ENCODE measurements at regions not wholly inside any gene's neighbourhood (a gene's known extent, or its start where the extent isn't known, plus 50 kb on each side); places are given as distances from the start of the nearest gene placed in this dataset.

GRCh38 chr3:522888-523287, 326.3 kb downstream of the CHL1 start:
- intact Hi-C loops (cut with micrococcal nuclease; ENCODE audit: unreplicated experiment) (no loop called here), in situ Hi-C loops (cut with HindIII; ENCODE audit: extremely low pct_ligation_motif_present, low pct_unique_long_range_greater_than_20kb) (no loop called here)
- 1% methylated on average over 4 of the region's 4 CpGs for WGBS (ENCODE audit: low lambda C conversion rate)
- no peak for DNase-seq (ENCODE audit: low spot score)
- H3K9ac ChIP-seq (ENCODE audit: insufficient read depth, low read depth, low read length), result no peak overlapping the region
- H3K27me3 ChIP-seq (ENCODE audit: control insufficient read depth in 1 of 2, insufficient read depth in 2 of 2, low read length in 2 of 2), result no peaks in the 10 kb centered on the region
- H3K4me3 ChIP-seq (replicated peaks in 1 of 3; ENCODE audit: insufficient read depth in 1 of 3, low read depth in 2 of 3, low read length in 3 of 3), result no peak overlapping the region
- H3K27ac ChIP-seq (ENCODE audit: extremely low read length, insufficient read depth, low read length), result no peak overlapping the region
- POLR2A ChIA-PET, result no interaction called here
- no peaks in the 10 kb centered on the region for H3K36me3 ChIP-seq (replicated peaks in 1 of 2; ENCODE audit: control insufficient read depth in 1 of 2, insufficient read depth in 2 of 2, low read length in 2 of 2)
- CTCF ChIA-PET (ENCODE audit: low intra/inter-chr PET ratio, low total read pairs), result no interaction called here
- TF ChIP-seq CEBPZ (IDR thresholded peaks at IDR 0.05; ENCODE audit: low read length), result no peak
- TF ChIP-seq ZBTB8A (CRISPR knock-in tag; IDR thresholded peaks at IDR 0.05; ENCODE audit: borderline replicate concordance, low read depth), result no peak
- TF ChIP-seq SNAPC5 (CRISPR knock-in tag; IDR thresholded peaks at IDR 0.05; ENCODE audit: borderline replicate concordance), result no peak
- TF ChIP-seq DMTF1 (CRISPR knock-in tag; IDR thresholded peaks at IDR 0.05), result no peak
- TF ChIP-seq ZNF672 (CRISPR knock-in tag; IDR thresholded peaks at IDR 0.05), result no peak
- no peak for TF ChIP-seq ZNF766 (CRISPR knock-in tag; IDR thresholded peaks at IDR 0.05; ENCODE audit: borderline replicate concordance)
- no peak for TF ChIP-seq PHF8 (CRISPR knock-in tag; IDR thresholded peaks at IDR 0.05)
- no peak for TF ChIP-seq PHF21A (CRISPR knock-in tag; IDR thresholded peaks at IDR 0.05)
- TF ChIP-seq ZNF460 (CRISPR knock-in tag; IDR thresholded peaks at IDR 0.05; ENCODE audit: borderline replicate concordance), result no peak
- TF ChIP-seq PHF20 (CRISPR knock-in tag; IDR thresholded peaks at IDR 0.05), result no peak
- TF ChIP-seq, protein P1, sequence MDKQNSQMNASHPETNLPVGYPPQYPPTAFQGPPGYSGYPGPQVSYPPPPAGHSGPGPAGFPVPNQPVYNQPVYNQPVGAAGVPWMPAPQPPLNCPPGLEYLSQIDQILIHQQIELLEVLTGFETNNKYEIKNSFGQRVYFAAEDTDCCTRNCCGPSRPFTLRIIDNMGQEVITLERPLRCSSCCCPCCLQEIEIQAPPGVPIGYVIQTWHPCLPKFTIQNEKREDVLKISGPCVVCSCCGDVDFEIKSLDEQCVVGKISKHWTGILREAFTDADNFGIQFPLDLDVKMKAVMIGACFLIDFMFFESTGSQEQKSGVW (CRISPR knock-in tag; IDR thresholded peaks at IDR 0.05; ENCODE audit: borderline replicate concordance), result no peak
- no peak for TF ChIP-seq ZNF292 (CRISPR knock-in tag; IDR thresholded peaks at IDR 0.05; ENCODE audit: borderline replicate concordance, low read depth)
- no peak for TF ChIP-seq ZFY (CRISPR knock-in tag; IDR thresholded peaks at IDR 0.05)
- TF ChIP-seq, protein P2, sequence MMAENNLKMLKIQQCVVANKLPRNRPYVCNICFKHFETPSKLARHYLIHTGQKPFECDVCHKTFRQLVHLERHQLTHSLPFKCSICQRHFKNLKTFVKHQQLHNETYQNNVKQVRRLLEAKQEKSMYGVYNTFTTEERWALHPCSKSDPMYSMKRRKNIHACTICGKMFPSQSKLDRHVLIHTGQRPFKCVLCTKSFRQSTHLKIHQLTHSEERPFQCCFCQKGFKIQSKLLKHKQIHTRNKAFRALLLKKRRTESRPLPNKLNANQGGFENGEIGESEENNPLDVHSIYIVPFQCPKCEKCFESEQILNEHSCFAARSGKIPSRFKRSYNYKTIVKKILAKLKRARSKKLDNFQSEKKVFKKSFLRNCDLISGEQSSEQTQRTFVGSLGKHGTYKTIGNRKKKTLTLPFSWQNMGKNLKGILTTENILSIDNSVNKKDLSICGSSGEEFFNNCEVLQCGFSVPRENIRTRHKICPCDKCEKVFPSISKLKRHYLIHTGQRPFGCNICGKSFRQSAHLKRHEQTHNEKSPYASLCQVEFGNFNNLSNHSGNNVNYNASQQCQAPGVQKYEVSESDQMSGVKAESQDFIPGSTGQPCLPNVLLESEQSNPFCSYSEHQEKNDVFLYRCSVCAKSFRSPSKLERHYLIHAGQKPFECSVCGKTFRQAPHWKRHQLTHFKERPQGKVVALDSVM (CRISPR knock-in tag; IDR thresholded peaks at IDR 0.05), result no peak
- no peak for TF ChIP-seq ZFP36 (IDR thresholded peaks at IDR 0.05; ENCODE audit: borderline replicate concordance, low read depth, low read length, partially characterized antibody)
- TF ChIP-seq, protein P3, sequence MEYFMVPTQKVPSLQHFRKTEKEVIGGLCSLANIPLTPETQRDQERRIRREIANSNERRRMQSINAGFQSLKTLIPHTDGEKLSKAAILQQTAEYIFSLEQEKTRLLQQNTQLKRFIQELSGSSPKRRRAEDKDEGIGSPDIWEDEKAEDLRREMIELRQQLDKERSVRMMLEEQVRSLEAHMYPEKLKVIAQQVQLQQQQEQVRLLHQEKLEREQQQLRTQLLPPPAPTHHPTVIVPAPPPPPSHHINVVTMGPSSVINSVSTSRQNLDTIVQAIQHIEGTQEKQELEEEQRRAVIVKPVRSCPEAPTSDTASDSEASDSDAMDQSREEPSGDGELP (IDR thresholded peaks at IDR 0.05; ENCODE audit: borderline replicate concordance, low read depth), result no peak
- H2AFZ ChIP-seq (ENCODE audit: low read length), result no peak overlapping the region
- FAIRE-seq, result no peak
- no peaks in the 10 kb centered on the region for H4K20me1 ChIP-seq (ENCODE audit: insufficient read depth, low read length)
- no TSS peak for BruUV-seq (replicated peaks)
- H3K79me2 ChIP-seq (ENCODE audit: insufficient read depth, low read length), result no peaks in the 10 kb centered on the region
- H3K9me3 ChIP-seq (ENCODE audit: low read length), result peaks cover 90% of the 10 kb centered on the region
- no peak for ATAC-seq
- H3K4me1 ChIP-seq (ENCODE audit: insufficient read depth, low read length), result no peaks in the 10 kb centered on the region
- no peak overlapping the region for H3K4me2 ChIP-seq (ENCODE audit: low read depth, low read length)

Measured in HepG2 (cell line).